Omental fat pad (tissue), 3 donors: ENCODE measurements at regions not wholly inside any gene's neighbourhood (a gene's known extent, or its start where the extent isn't known, plus 50 kb on each side); places are given as distances from the start of the nearest gene placed in this dataset.

Experiments
- ATAC-seq: fragments of 150-250 bp; one replicate; pipeline ENCODE4 v1.9.1; 2016; ENCODE audit warnings: mild to moderate bottlenecking, moderate library complexity; ENCODE audit not compliant: low FRiP score
- DNase-seq: peaks from one replicate; pipeline ENCODE4 v3.0.0-alpha.2; 2019; ENCODE audit warnings: low spot score
- TF ChIP-seq, protein P1 (sequence below), 3 donors: fragments of 450-650 bp; IDR thresholded peaks; one replicate each; pipeline ENCODE4 v1.5.1; 2016 to 2017; ENCODE audit warnings: antibody characterized with exemption in 3 of 3, mild to moderate bottlenecking in 3 of 3, moderate library complexity in 2 of 3

DNA sequence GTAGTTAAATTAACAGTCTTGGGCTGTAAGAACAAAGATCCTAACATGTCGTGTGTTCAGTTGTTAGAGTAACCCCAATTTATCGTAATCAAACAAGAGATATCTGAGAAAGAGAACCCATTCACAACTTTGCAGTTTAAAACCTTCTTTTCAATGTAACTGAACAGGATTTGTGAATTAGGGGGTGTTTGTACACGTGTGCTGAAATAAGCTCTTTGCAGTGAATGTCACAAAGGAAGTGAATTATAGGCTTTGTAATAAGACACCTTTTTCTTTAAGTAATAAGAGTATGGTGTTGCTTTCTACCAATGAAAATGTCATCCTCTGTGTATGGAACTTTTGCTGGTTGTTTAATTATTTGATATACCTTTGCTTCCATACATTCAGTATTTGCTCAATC, 114.0 kb downstream of the ALX1 start:
- DNase-seq (no peak), ATAC-seq (no peak)
- TF ChIP-seq, protein P1, sequence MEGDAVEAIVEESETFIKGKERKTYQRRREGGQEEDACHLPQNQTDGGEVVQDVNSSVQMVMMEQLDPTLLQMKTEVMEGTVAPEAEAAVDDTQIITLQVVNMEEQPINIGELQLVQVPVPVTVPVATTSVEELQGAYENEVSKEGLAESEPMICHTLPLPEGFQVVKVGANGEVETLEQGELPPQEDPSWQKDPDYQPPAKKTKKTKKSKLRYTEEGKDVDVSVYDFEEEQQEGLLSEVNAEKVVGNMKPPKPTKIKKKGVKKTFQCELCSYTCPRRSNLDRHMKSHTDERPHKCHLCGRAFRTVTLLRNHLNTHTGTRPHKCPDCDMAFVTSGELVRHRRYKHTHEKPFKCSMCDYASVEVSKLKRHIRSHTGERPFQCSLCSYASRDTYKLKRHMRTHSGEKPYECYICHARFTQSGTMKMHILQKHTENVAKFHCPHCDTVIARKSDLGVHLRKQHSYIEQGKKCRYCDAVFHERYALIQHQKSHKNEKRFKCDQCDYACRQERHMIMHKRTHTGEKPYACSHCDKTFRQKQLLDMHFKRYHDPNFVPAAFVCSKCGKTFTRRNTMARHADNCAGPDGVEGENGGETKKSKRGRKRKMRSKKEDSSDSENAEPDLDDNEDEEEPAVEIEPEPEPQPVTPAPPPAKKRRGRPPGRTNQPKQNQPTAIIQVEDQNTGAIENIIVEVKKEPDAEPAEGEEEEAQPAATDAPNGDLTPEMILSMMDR (IDR thresholded peaks at IDR 0.05), result no peak

DNA sequence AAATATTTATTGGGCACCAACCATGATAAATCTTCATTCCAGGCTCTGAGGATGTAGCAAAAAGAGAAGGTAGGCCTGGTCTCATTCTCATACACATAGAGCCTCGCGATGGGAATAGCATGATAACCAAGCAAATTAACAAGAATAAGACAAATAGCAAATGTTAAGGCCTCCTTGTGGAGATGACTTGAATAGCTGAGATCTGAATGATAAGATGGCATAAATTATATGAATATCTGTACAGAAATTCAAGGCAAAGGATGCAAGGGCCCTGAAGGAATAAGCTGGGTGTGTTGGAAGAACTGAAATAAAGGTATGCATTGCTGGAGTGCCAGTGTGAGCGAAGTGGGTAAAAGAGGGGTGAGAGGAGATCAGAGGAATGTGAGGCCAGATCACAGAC, 114.8 kb downstream of the ALX1 start:
- ATAC-seq (no peak), DNase-seq (no peak)
- TF ChIP-seq, protein P1 (IDR thresholded peaks at IDR 0.05), result no peak

DNA sequence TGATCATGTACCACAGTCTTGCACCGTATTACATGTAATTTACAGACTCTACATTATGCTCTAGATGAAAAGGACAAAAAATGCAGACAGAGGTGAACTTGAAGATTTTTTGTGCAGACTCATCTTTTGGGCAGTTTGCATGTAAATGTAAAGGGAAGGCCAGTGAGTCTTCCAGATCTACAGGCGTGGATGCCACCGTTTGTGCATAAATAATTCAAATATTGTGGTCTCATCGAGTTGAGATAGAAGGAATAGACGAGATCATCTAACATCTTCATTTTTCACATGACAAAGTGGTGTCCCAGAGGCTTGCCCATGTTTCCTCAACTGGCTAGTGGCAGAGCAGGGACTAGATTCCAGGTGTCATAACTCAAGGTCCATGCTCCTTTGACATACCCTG, 125.2 kb downstream of the ALX1 start:
- no peak for DNase-seq
- TF ChIP-seq, protein P1 (IDR thresholded peaks at IDR 0.05), result no peak
- ATAC-seq, result no peak

DNA sequence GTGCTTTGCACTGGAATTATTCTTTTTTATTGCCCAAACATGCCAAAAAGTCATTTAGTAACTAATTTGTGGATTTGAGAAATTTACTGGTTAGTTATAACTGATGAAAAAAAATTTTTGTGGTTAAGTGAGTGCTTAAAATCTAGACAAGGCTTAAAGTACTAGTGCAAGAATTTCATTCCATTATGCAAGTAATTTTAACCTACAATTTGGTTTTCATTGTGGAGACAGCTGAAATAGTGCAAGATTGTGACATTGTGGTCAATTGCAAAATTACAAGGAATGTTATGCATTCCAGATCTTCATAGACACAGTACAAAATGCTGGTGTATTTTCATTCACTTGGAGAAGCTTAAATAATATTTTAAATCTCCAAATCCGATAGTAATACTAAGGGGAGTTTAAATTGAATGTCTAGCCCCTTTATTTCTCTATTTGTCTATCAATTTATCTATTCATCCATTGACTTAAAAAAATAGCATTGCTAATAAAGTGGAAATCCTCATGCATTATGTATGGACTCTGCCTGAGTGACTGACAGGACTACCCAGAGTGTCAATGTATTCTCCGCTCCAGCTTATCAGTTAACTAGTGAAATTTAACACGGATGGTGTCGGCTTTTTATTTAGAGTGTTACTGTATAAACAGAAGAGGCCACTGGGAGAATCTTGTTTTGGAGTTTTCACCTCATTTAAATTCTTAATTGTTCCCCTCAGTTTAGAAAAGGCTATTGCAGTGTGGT, 125.9 kb downstream of the ALX1 start:
- DNase-seq (no peak), ATAC-seq (no peak)
- TF ChIP-seq, protein P1 (IDR thresholded peaks at IDR 0.05), result no peak

DNA sequence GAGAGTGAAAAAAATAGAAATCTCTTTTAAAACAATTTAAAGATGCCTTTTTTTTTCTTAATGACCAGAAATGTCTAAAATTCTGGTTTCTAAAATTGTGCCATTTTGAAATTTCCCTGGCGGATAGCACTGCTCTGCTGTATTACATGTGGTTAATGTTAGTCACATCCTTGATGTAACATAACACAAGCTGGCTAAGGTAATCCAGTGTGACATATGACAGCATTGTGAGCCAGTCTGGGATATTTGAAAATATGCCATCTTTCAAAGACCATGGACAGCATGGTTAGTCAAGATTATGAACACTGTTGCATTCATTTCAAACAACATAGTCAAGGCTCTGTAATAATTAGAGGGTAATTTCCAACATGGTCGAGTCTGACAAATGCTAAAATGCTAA, 133.2 kb downstream of the ALX1 start:
- TF ChIP-seq, protein P1 (IDR thresholded peaks at IDR 0.05), result no peak
- DNase-seq (no peak), ATAC-seq (no peak)

DNA sequence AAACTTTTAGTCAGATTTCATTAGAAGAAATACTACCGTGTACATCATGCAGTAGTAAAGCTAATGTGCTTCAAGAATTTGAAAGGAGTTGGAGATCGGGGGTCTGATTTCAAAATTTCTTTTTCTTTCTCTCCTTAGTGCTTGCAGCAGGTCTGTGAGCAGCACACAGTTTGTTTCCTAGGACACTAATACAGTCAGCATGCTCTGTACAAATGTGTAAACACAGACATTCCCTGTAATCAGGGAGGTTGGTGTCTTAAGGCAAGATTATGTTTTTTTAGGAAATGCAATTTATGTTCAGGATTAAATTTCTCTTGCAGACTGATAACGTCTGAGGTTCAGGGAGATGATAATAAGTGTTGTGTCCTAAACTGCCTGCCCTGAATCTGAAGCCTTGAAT, 142.7 kb downstream of the ALX1 start:
- DNase-seq (no peak), ATAC-seq (no peak)
- TF ChIP-seq, protein P1 (IDR thresholded peaks at IDR 0.05), result no peak

DNA sequence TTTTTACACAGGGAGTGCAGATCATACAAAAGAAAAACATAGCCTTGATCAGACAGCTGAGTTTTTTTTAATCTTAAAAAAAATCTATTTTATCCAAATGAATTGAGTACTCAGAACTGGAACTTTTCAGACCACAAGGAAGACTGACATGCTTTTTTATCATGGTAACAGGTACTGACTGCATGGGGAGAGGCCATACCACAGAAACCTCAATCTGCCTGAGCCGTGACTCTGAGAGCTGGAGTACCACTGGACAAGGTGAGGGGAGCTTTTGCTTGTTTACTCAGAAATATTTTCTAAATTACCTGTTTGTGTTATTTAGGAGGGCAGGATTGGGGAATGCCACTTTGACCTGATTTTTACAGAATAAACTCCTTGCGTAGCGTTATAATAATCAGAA, 143.9 kb downstream of the ALX1 start:
- ATAC-seq (no peak), DNase-seq (no peak)
- TF ChIP-seq, protein P1 (IDR thresholded peaks at IDR 0.05), result no peak
